GM23338 (cell line): ENCODE measurements at regions not wholly inside any gene's neighbourhood (a gene's known extent, or its start where the extent isn't known, plus 50 kb on each side); places are given as distances from the start of the nearest gene placed in this dataset.

Experiments used
- ATAC-seq: fragments of 200-7000 bp; cut with Tn5 transposase; 3 replicates; pipeline ENCODE4 v1.9.1; 2020
- DNase-seq: peaks from one replicate; pipeline ENCODE4 v3.0.0-alpha.2; 2015; ENCODE audit warnings: low spot score
- H2AFZ ChIP-seq: fragments of 200-600 bp; sonication (generic); 2 replicates; pipeline ENCODE4 v1.8.0; 2016; ENCODE audit warnings: antibody characterized with exemption, mild to moderate bottlenecking, moderate library complexity
- H3F3A ChIP-seq: fragments of 200-600 bp; sonication (generic); replicated peaks from 2 replicates; pipeline ENCODE4 v1.8.0; 2017; ENCODE audit warnings: antibody characterized with exemption, mixed run types, low read depth
- H3K27ac ChIP-seq: fragments of 200-600 bp; sonication (generic); 2 replicates; pipeline ENCODE4 v1.6.1; 2016; ENCODE audit warnings: low read depth
- H3K27me3 ChIP-seq: fragments of 200-600 bp; sonication (generic); 2 replicates; pipeline ENCODE4 v1.8.0; 2016; ENCODE audit warnings: mild to moderate bottlenecking, mixed run types, moderate library complexity; ENCODE audit not compliant: insufficient read depth
- H3K36me3 ChIP-seq: fragments of 200-600 bp; sonication (generic); 2 replicates; pipeline ENCODE4 v1.8.0; 2016; ENCODE audit warnings: mild to moderate bottlenecking; ENCODE audit not compliant: insufficient read depth
- H3K4me1 ChIP-seq: fragments of 200-600 bp; sonication (generic); 2 replicates; pipeline ENCODE4 v1.8.0; 2016; ENCODE audit warnings: mild to moderate bottlenecking, moderate library complexity; ENCODE audit not compliant: insufficient read depth
- H3K4me2 ChIP-seq: fragments of 200-600 bp; sonication (generic); 2 replicates; pipeline ENCODE4 v1.7.1; 2017; ENCODE audit warnings: mixed run types
- H3K4me3 ChIP-seq: fragments of 200-600 bp; sonication (generic); 2 replicates; pipeline ENCODE4 v1.6.1; 2016; ENCODE audit warnings: mixed run types
- H3K79me2 ChIP-seq: fragments of 200-600 bp; sonication (generic); replicated peaks from 2 replicates; pipeline ENCODE4 v1.8.0; 2017; ENCODE audit warnings: mild to moderate bottlenecking; ENCODE audit not compliant: insufficient read depth
- H3K9me2 ChIP-seq: fragments of 200-600 bp; sonication (generic); 2 replicates; pipeline ENCODE4 v1.8.0; 2017; ENCODE audit not compliant: insufficient read depth
- H4K20me1 ChIP-seq: fragments of 200-600 bp; sonication (generic); replicated peaks from 2 replicates; pipeline ENCODE4 v1.8.0; 2017; ENCODE audit warnings: mild to moderate bottlenecking; ENCODE audit not compliant: insufficient read depth
- H3K27ac Mint-ChIP-seq: 2 replicates; pipeline ENCODE4 v1.8.0; 2020; ENCODE audit warnings: inconsistent platforms, mild to moderate bottlenecking, moderate library complexity, mixed read lengths
- H3K27me3 Mint-ChIP-seq: 3 replicates; pipeline ENCODE4 v1.8.0; 2022; ENCODE audit warnings: low read depth, mild to moderate bottlenecking, moderate library complexity, mixed read lengths, inconsistent platforms; ENCODE audit not compliant: insufficient read depth, poor library complexity
- H3K36me3 Mint-ChIP-seq: 3 replicates; pipeline ENCODE4 v1.8.0; 2021; ENCODE audit warnings: low read depth, mild to moderate bottlenecking, inconsistent platforms, moderate library complexity, mixed read lengths
- H3K4me1 Mint-ChIP-seq: 3 replicates; pipeline ENCODE4 v1.8.0; 2020; ENCODE audit warnings: mild to moderate bottlenecking, inconsistent platforms, mixed read lengths
- H3K4me3 Mint-ChIP-seq: 3 replicates; pipeline ENCODE4 v1.8.0; 2021; ENCODE audit warnings: moderate library complexity, mild to moderate bottlenecking, inconsistent platforms, mixed read lengths
- H3K9me3 Mint-ChIP-seq: 3 replicates; pipeline ENCODE4 v1.8.0; 2020; ENCODE audit warnings: moderate library complexity, mild to moderate bottlenecking, inconsistent platforms, mixed read lengths
- CREB1 ChIP-seq: fragments of 250-450 bp; sonication (Bioruptor Pico); IDR thresholded peaks from 2 replicates; pipeline ENCODE4 v1.5.0; 2020; ENCODE audit warnings: low read depth, mild to moderate bottlenecking, moderate library complexity
- CTCF ChIP-seq, 2 experiments: fragments of 200-600 bp in 1 of 2; sonication (generic) in 1 of 2; conservative IDR thresholded peaks; 2 replicates each; pipeline versions ENCODE4 v1.5.1 to v1.6.1; 2016 to 2017; ENCODE audit warnings: antibody characterized with exemption in 2 of 2, low read depth in 2 of 2, mild to moderate bottlenecking in 2 of 2, moderate library complexity in 1 of 2
- ETS1 ChIP-seq: IDR thresholded peaks from 2 replicates; pipeline ENCODE4 v1.6.1; 2016; ENCODE audit warnings: antibody characterized with exemption
- EZH2 ChIP-seq: fragments of 200-600 bp; sonication (generic); IDR thresholded peaks from one replicate; pipeline ENCODE4 v1.8.0; 2017; ENCODE audit warnings: antibody characterized with exemption, mild to moderate bottlenecking, low read depth; ENCODE audit not compliant: unreplicated experiment
- EZH2phosphoT487 ChIP-seq: fragments of 200-600 bp; sonication (generic); IDR thresholded peaks from one replicate; pipeline ENCODE4 v1.8.1; 2018; ENCODE audit warnings: antibody characterized with exemption; ENCODE audit not compliant: unreplicated experiment
- JUNB ChIP-seq: IDR thresholded peaks from one replicate; pipeline ENCODE4 v1.6.1; 2016; ENCODE audit warnings: antibody characterized with exemption; ENCODE audit not compliant: unreplicated experiment
- NANOG ChIP-seq: IDR thresholded peaks from 2 replicates; pipeline ENCODE4 v1.6.1; 2016; ENCODE audit warnings: antibody characterized with exemption, borderline replicate concordance
- POLR2AphosphoS5 ChIP-seq: IDR thresholded peaks from 2 replicates; pipeline ENCODE4 v1.6.1; 2016; ENCODE audit warnings: antibody characterized with exemption, low read depth
- REST ChIP-seq: IDR thresholded peaks from one replicate; pipeline ENCODE4 v1.6.1; 2018; ENCODE audit warnings: antibody characterized with exemption; ENCODE audit not compliant: unreplicated experiment
- STAT1 ChIP-seq: IDR thresholded peaks from one replicate; pipeline ENCODE4 v1.6.1; 2016; ENCODE audit warnings: antibody characterized with exemption; ENCODE audit not compliant: unreplicated experiment
- ZNF114 ChIP-seq: fragments of 250-450 bp; sonication (Bioruptor Pico); IDR thresholded peaks from 2 replicates; pipeline ENCODE4 v1.5.0; 2020; ENCODE audit warnings: mild to moderate bottlenecking, moderate library complexity
- ZNF331 ChIP-seq: fragments of 250-450 bp; sonication (Bioruptor Pico); IDR thresholded peaks from 2 replicates; pipeline ENCODE4 v1.5.0; 2020; ENCODE audit warnings: low read depth, mild to moderate bottlenecking, moderate library complexity
- ZNF462 ChIP-seq: fragments of 250-450 bp; sonication (Bioruptor Pico); IDR thresholded peaks from 2 replicates; pipeline ENCODE4 v1.5.0; 2020; ENCODE audit warnings: mild to moderate bottlenecking, moderate library complexity

GRCh38 chr3:197378985-197379718 is 80.7 kb upstream of the DLG1 start:
- H3K36me3 ChIP-seq, result no peaks in the 10 kb centered on the region
- no peaks in the 10 kb centered on the region for H3K27me3 ChIP-seq
- no peaks in the 10 kb centered on the region for H4K20me1 ChIP-seq
- no peak overlapping the region for H3K4me3 ChIP-seq
- no peak overlapping the region for H3K4me3 Mint-ChIP-seq
- no peaks in the 10 kb centered on the region for H3K36me3 Mint-ChIP-seq
- H3K79me2 ChIP-seq, result no peaks in the 10 kb centered on the region
- H3K9me2 ChIP-seq, result no peaks in the 10 kb centered on the region
- no peaks in the 10 kb centered on the region for H3K9me3 Mint-ChIP-seq
- no peak overlapping the region for H3K27ac ChIP-seq
- peaks cover 3% of the 10 kb centered on the region for H3K27me3 Mint-ChIP-seq
- ATAC-seq (no peak; the same call in 2 of the 3 replicates), DNase-seq (no peak)
- H3K4me1 ChIP-seq, result 0 out of 2 replicates have a peak, but pooled peaks cover 5% of the 10 kb centered on the region
- no peak overlapping the region; the same call in 1 of the 2 replicates for H2AFZ ChIP-seq
- TF ChIP-seq CREB1 (no peak), EZH2 (no peak), NANOG (no peak), REST (no peak), JUNB (no peak), EZH2phosphoT487 (no peak), CTCF (conservative IDR thresholded peaks at IDR 0.05; ENCODE audit: low read depth in 2 of 2) (no peak), ZNF331 (CRISPR knock-in tag) (no peak), ZNF114 (CRISPR knock-in tag) (no peak), STAT1 (no peak), ETS1 (no peak), POLR2AphosphoS5 (no peak), ZNF462 (CRISPR knock-in tag) (no peak)
- H3K4me2 ChIP-seq, result no peak overlapping the region
- no peaks in the 10 kb centered on the region for H3F3A ChIP-seq
- H3K27ac Mint-ChIP-seq, result no peak overlapping the region; the same call in 1 of the 2 replicates
- H3K4me1 Mint-ChIP-seq, result peaks cover 3% of the 10 kb centered on the region; the same call in 1 of the 3 replicates
